ENCODE measurements at regions not wholly inside any gene's neighbourhood (a gene's known extent, or its start where the extent isn't known, plus 50 kb on each side); places are given as distances from the start of the nearest gene placed in this dataset.

GRCh38 chr2:149650006-149650405, 62.4 kb upstream of the MMADHC start:
- no peak for TF ChIP-seq POLR2A (IDR thresholded peaks at IDR 0.05; ENCODE audit: low read depth, low read length)
- TF ChIP-seq CTCF (IDR thresholded peaks at IDR 0.05; ENCODE audit: extremely low read depth in 1 of 2, insufficient read depth in 1 of 2, low read depth in 1 of 2, low read length in 2 of 2), result no peak
- no peak for TF ChIP-seq MAX (IDR thresholded peaks at IDR 0.05; ENCODE audit: insufficient read depth, insufficient read length)
- no peak for TF ChIP-seq GATA2 (IDR thresholded peaks at IDR 0.05; ENCODE audit: insufficient read depth, insufficient read length, low read depth, low read length)
- no peak for TF ChIP-seq JUN (IDR thresholded peaks at IDR 0.05; ENCODE audit: borderline replicate concordance, insufficient read depth, insufficient read length, low read depth)
- TF ChIP-seq EZH2 (IDR thresholded peaks at IDR 0.05; ENCODE audit: borderline replicate concordance, low read depth, low read length, severe bottlenecking), result no peak
